SU-DHL-6 (cell line): ENCODE measurements at regions not wholly inside any gene's neighbourhood (a gene's known extent, or its start where the extent isn't known, plus 50 kb on each side); places are given as distances from the start of the nearest gene placed in this dataset.
"Not testable (repeated sequence)": the region's sequence is repeated elsewhere in the genome, so short reads cannot be mapped to it uniquely, and the experiment has no call there.

Experiments
- H2AFZ ChIP-seq: fragments of 200-600 bp; sonication (generic); 2 replicates; pipeline ENCODE4 v1.6.1; 2014; ENCODE audit warnings: low read depth, mild to moderate bottlenecking, moderate library complexity, mixed read lengths, antibody characterized with exemption, low read length; ENCODE audit not compliant: severe bottlenecking
- H3F3A ChIP-seq: fragments of 200-600 bp; shearing (Covaris generic); 2 replicates; pipeline ENCODE4 v1.6.0; 2016; ENCODE audit warnings: antibody characterized with exemption, mild to moderate bottlenecking; ENCODE audit not compliant: insufficient read depth
- H3K27ac ChIP-seq: fragments of 200-600 bp; sonication (generic); 2 replicates; pipeline ENCODE4 v1.5.1; 2016; ENCODE audit warnings: low read depth, mild to moderate bottlenecking, low read length, moderate library complexity, mixed read lengths
- H3K27me3 ChIP-seq: fragments of 200-600 bp; sonication (generic), shearing (Covaris generic); 2 replicates; pipeline ENCODE4 v1.6.0; 2014; ENCODE audit warnings: mild to moderate bottlenecking, low read length
- H3K36me3 ChIP-seq: fragments of 200-600 bp; sonication (generic); 2 replicates; pipeline ENCODE4 v1.6.1; 2014; ENCODE audit warnings: mild to moderate bottlenecking, low read length, mixed read lengths
- H3K4me2 ChIP-seq: fragments of 300-600, 200-600 bp; shearing (Covaris generic), sonication (generic); 2 replicates; pipeline ENCODE4 v1.6.0; 2014; ENCODE audit warnings: low read length, low read depth, mild to moderate bottlenecking; ENCODE audit not compliant: poor library complexity, severe bottlenecking
- H3K4me3 ChIP-seq: fragments of 200-600 bp; sonication (generic); 2 replicates; pipeline ENCODE4 v1.5.1; 2014; ENCODE audit warnings: antibody characterized with exemption, low read length, mild to moderate bottlenecking, mixed read lengths; ENCODE audit not compliant: insufficient read depth, poor library complexity, severe bottlenecking
- H3K79me2 ChIP-seq: fragments of 200-600 bp; sonication (generic); 2 replicates; pipeline ENCODE4 v1.6.1; 2014; ENCODE audit warnings: mild to moderate bottlenecking, low read length, moderate library complexity; ENCODE audit not compliant: insufficient read depth
- H3K9ac ChIP-seq: fragments of 200-600 bp; sonication (generic); 2 replicates; pipeline ENCODE4 v1.7.0; 2014; ENCODE audit warnings: mild to moderate bottlenecking, low read length
- H3K9me2 ChIP-seq: fragments of 200-600 bp; sonication (generic); replicated peaks from 2 replicates; pipeline ENCODE4 v1.6.1; 2014; ENCODE audit warnings: low read length; ENCODE audit not compliant: insufficient read depth
- H3K9me3 ChIP-seq: fragments of 200-600 bp; sonication (generic); 2 replicates; pipeline ENCODE4 v1.6.1; 2014; ENCODE audit warnings: low read length, mixed read lengths; ENCODE audit not compliant: insufficient read depth
- H4K20me1 ChIP-seq: fragments of 200-600 bp; sonication (generic); 2 replicates; pipeline ENCODE4 v1.6.1; 2014; ENCODE audit warnings: low read depth, mild to moderate bottlenecking, antibody characterized with exemption, low read length, moderate library complexity, mixed read lengths
- EZH2phosphoT487 ChIP-seq: fragments of 200-600 bp; sonication (generic), shearing (Covaris generic); conservative IDR thresholded peaks from 2 replicates; pipeline ENCODE4 v1.6.1; 2018; ENCODE audit warnings: mild to moderate bottlenecking, antibody characterized with exemption, low read length, moderate library complexity, mixed read lengths
- TF ChIP-seq, protein P1 (sequence below): fragments of 200-600 bp; sonication (generic); IDR thresholded peaks from one replicate; pipeline ENCODE4 v1.5.1; 2017; ENCODE audit warnings: antibody characterized with exemption, mild to moderate bottlenecking, low read length, moderate library complexity; ENCODE audit not compliant: insufficient read depth, poor library complexity, severe bottlenecking

DNA sequence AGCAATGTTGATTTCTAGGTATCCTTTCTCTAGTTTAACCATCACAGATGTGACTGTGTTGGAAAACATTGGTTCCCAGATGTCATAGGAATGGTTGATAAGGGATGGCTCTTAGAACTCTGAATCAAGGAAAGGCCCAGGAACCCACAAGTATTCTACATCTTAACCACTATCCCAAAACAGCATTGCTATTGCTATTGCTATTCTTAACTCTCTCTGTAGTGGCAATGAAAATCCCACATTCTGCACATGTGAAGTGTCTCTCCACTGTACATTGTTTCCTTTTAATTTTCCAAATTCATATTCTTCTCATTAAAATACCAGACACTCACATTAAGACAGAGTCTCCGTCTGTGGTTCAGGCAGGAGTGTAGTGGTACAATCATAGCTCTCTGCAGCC is 420.4 kb upstream of the RUNX1 start:
- H3K9ac ChIP-seq, result no peak overlapping the region
- H3K79me2 ChIP-seq, result no peaks in the 10 kb centered on the region
- no peaks in the 10 kb centered on the region for H3K27me3 ChIP-seq
- H3F3A ChIP-seq, result no peaks in the 10 kb centered on the region
- H3K9me3 ChIP-seq, result no peaks in the 10 kb centered on the region
- H3K9me2 ChIP-seq, result no peaks in the 10 kb centered on the region
- H3K4me2 ChIP-seq, result no peak overlapping the region
- no peak overlapping the region for H2AFZ ChIP-seq
- H3K36me3 ChIP-seq, result no peaks in the 10 kb centered on the region
- H3K4me3 ChIP-seq, result no peak overlapping the region
- H4K20me1 ChIP-seq, result no peaks in the 10 kb centered on the region
- no peak overlapping the region for H3K27ac ChIP-seq
- TF ChIP-seq EZH2phosphoT487, result no peak
- TF ChIP-seq, protein P1, sequence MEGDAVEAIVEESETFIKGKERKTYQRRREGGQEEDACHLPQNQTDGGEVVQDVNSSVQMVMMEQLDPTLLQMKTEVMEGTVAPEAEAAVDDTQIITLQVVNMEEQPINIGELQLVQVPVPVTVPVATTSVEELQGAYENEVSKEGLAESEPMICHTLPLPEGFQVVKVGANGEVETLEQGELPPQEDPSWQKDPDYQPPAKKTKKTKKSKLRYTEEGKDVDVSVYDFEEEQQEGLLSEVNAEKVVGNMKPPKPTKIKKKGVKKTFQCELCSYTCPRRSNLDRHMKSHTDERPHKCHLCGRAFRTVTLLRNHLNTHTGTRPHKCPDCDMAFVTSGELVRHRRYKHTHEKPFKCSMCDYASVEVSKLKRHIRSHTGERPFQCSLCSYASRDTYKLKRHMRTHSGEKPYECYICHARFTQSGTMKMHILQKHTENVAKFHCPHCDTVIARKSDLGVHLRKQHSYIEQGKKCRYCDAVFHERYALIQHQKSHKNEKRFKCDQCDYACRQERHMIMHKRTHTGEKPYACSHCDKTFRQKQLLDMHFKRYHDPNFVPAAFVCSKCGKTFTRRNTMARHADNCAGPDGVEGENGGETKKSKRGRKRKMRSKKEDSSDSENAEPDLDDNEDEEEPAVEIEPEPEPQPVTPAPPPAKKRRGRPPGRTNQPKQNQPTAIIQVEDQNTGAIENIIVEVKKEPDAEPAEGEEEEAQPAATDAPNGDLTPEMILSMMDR, result no peak

DNA sequence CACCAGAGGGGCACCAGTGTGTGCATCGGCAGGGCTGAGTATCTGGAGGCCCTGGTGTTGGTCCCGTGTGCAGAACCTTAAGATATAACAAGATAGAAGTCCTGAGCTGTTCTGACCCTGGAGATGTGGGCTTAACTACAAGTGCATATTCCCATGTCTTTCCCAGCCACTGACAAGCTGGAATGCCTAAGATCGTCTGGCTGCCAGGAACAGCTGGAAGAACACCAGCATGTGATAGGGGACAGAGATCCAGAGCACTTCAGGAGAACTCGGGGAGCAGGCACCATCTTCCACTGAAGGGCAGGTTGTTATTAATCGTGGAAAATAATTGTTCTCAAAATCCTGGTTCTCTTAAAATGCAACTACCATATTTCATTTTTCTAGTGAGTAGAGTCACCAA is 419.9 kb upstream of the RUNX1 start:
- Histone ChIP-seq H3K27me3 (no peaks in the 10 kb centered on the region), H3K79me2 (no peaks in the 10 kb centered on the region), H4K20me1 (no peaks in the 10 kb centered on the region), H2AFZ (no peak overlapping the region), H3K9me2 (no peaks in the 10 kb centered on the region), H3K27ac (no peak overlapping the region), H3K4me3 (no peak overlapping the region), H3F3A (no peaks in the 10 kb centered on the region), H3K9ac (no peak overlapping the region), H3K4me2 (no peak overlapping the region), H3K9me3 (no peaks in the 10 kb centered on the region), H3K36me3 (no peaks in the 10 kb centered on the region)
- no peak for TF ChIP-seq EZH2phosphoT487
- TF ChIP-seq, protein P1, result no peak

DNA sequence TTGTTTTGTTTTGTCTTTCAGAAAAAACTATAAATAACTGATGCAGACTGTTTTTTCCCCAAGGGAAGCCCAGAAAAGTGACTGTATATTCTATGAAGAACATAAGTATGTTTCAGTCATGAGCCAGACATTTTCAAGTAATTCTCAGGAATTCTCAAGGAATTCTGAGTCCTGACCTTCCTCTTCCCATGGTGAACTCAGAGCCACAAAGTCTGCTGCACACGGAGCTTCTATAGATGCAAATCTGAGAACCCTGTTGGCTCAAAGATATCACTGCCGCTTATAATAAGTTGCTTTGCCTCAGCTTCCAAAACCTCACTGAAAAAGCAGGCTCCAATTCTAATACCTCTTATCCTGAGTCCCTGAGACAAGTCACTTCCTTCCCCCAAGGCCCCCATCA is 418.5 kb upstream of the RUNX1 start:
- H3K27me3 ChIP-seq, result no peaks in the 10 kb centered on the region
- H3K36me3 ChIP-seq, result no peaks in the 10 kb centered on the region
- H3K4me2 ChIP-seq, result no peak overlapping the region
- H3K9me2 ChIP-seq, result no peaks in the 10 kb centered on the region
- no peaks in the 10 kb centered on the region for H4K20me1 ChIP-seq
- no peak overlapping the region for H2AFZ ChIP-seq
- no peaks in the 10 kb centered on the region for H3K79me2 ChIP-seq
- TF ChIP-seq EZH2phosphoT487, result no peak
- TF ChIP-seq, protein P1, result no peak
- no peak overlapping the region for H3K4me3 ChIP-seq
- no peaks in the 10 kb centered on the region for H3F3A ChIP-seq
- H3K9ac ChIP-seq, result no peak overlapping the region
- no peaks in the 10 kb centered on the region for H3K9me3 ChIP-seq
- no peak overlapping the region for H3K27ac ChIP-seq

DNA sequence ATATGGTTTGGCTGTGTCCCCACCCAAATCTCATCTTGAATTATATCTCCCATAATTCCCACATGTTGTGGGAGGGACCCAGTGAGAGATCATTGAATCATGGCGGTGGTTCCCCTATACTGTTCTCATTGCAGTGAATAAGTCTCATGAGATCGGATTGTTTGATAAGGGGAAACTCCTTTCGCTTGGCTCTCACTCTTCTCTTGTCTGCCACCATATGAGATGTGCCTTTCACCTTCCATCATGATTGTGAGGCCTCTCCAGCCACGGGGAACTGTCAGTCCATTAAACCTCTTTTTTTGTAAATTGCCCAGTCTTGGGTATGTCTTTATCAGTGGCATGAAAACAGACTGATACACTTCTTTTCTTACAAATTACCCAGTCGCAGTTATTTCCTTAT is 417.6 kb upstream of the RUNX1 start:
- H3K4me2 ChIP-seq, H3K36me3 ChIP-seq, H3K9me2 ChIP-seq, H3K79me2 ChIP-seq, H3K27ac ChIP-seq, H3K4me3 ChIP-seq, H3K9me3 ChIP-seq, H2AFZ ChIP-seq, H3K9ac ChIP-seq, H4K20me1 ChIP-seq, H3F3A ChIP-seq, H3K27me3 ChIP-seq: not testable (repeated sequence)
